H1 (cell line): ENCODE measurements at regions not wholly inside any gene's neighbourhood (a gene's known extent, or its start where the extent isn't known, plus 50 kb on each side); places are given as distances from the start of the nearest gene placed in this dataset.

Source experiments
- NRF1 ChIP-seq: IDR thresholded peaks from 2 replicates; pipeline ENCODE4 v1.6.1; 2011; ENCODE audit warnings: mild to moderate bottlenecking, low read depth, low read length, improper control_type of control experiment
- POLR2AphosphoS5 ChIP-seq: IDR thresholded peaks from 2 replicates; pipeline ENCODE4 v1.6.1; 2011; ENCODE audit warnings: low read depth, low read length

GRCh38 chr5:17398866-17399835, 98.9 kb upstream of the TAF11L2 start (continued):
- TF ChIP-seq POLR2AphosphoS5 (no peak), NRF1 (no peak)
